ENCODE measurements at regions not wholly inside any gene's neighbourhood (a gene's known extent, or its start where the extent isn't known, plus 50 kb on each side); places are given as distances from the start of the nearest gene placed in this dataset.
"Not testable (repeated sequence)": the region's sequence is repeated elsewhere in the genome, so short reads cannot be mapped to it uniquely, and the experiment has no call there.

GRCh38 chr11:71638801-71639519 is 56.3 kb upstream of the KRTAP5-11 start:
- peak; percentile 67 for DNase-seq

DNA sequence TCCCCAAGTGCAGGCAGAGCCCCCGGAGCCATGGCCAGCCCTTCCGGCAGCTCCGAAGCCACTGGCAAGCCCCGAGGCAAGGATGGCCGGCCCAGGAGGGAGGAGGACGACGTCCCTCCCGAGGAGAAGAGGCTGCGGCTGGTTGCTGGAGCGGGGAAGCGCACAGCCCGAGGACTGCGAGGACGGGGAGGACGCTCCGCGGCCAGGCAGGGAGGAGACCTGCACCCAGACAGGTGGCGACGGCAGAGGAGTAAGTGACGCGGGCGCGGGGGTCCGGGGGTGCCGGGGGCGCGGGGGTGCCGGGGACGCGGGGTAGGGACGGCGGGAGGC is 56.8 kb upstream of the KRTAP5-11 start:
- not testable (repeated sequence) for DNase-seq

DNA sequence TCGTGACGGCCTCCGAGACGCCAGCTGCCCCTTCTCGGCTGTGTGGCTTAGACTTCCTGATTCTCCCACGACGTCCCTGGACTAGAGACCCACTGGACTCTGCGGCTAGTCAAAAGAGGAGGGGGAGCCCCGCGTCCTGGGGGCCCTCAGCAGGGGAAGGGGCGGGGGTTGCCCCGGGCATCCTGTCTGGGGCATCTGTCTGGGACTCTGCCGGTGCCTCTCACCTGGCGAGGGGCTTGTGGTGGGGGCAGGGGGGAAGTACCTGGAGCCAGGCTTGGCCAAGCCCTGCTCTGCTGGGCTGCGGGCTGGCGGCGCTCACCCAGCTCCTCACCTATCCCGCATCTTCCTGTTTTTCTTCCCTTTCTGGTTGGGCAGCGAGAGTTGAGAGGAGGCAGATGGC is 57.2 kb upstream of the KRTAP5-11 start:
- not testable (repeated sequence) for DNase-seq

GRCh38 chr11:71647078-71647477 is 64.4 kb upstream of the KRTAP5-11 start:
- DNase-seq, result not testable (repeated sequence)

GRCh38 chr11:71652998-71653397 is 70.3 kb upstream of the KRTAP5-11 start:
- DNase-seq, result not testable (repeated sequence)

DNA sequence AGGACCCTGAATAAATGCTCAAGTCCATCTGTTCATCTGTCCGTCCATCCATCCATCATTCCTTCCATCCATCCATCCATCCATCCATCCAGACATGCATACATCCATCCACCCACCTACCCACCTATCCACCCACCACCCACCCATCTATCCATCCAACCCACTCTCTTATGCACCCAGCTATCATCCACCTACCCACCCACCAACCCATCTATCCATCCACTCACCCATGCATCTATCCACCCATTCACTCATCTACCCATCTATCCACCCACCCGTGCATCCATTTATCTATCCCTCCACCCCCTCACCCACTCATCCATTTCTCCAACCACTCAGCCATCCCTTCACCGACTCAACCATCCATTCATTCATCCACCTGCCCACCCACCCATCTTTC is 71.7 kb upstream of the KRTAP5-11 start:
- DNase-seq, result not testable (repeated sequence)

DNA sequence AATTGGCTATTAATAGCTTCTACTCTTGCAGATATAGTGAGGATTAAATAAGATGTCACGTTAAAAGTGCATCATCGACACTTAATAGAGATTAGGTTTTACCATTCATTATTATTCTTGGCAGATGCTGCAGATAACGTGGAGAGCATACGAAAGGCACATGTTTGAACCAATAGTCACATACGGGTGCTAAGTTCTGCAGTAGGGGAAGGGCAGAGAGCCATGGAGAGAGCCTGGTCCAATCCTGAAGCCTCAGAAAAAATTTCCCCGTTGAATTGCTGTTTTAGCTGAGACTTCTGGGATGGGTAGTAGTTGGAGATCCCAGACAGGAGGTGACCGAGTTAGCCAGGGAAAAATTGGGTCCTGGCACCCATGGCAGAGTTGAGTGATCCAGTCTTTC is 72.4 kb upstream of the KRTAP5-11 start:
- not testable (repeated sequence) for DNase-seq

DNA sequence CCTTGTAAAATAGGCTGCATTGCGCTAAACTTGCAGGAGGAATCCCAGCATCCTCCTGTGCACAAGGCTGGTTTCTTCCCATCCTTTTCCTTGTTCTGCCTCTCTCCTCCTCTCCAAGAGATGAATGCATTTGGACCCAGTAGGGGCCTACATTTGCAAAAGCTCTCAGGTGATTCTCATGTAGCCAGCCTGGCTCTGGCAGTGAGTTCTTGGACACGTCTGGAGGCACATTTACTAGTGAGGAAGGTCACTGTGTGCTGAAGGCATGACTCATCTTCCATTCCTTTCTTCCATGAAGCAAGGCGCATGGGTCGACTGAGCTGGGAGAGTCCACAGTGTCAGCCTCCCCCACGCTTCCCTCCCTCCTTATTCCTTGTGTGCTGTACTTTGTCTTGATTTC is 73.8 kb upstream of the KRTAP5-11 start:
- DNase-seq, result not testable (repeated sequence)

DNA sequence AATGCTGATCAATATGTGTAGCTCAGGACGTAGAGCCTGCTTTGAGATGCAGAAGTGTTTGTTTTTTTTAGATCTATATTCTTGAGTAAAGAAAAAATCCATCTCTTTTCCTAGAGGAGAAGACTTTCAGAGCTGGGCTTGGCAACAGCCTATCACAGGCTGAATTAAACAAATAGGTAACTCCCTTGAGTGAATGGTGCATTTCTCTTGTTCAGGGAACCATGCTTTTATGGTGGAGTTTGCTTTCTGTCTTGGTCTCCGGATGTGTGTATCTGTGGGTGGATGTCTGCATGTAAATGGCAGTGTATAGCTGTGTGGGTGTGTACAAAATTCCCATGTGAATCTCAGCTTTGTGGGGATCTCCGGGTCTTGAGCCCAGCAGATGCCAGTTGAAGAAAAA is 82.3 kb upstream of the KRTAP5-11 start:
- not testable (repeated sequence) for DNase-seq

GRCh38 chr11:71698110-71698509 is 115.4 kb upstream of the KRTAP5-11 start:
- DNase-seq, result not testable (repeated sequence)

DNA sequence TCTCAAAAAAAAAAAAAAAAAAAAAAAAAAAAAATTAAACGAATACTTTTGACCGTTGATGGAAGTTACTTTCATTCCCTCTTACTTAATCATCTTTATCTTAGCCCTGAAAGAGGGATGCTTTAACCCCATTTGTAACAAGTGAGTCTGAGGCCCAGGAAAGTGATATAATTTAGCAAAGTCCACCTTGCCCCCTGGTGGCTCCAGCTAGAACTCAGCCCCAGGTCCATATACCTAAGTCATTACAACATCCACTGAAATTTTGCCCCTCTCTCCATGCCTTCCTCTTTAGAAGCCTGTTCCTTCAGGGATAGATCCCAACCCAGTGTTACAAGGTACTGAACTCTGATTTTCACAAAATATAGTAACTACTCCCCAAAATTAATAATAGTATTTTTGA is 116.3 kb upstream of the KRTAP5-11 start:
- not testable (repeated sequence) for DNase-seq

- DNase-seq, result not testable (repeated sequence)
Measured at GRCh38 chr11:71701435-71702291, 119.0 kb upstream of the KRTAP5-11 start.

DNA sequence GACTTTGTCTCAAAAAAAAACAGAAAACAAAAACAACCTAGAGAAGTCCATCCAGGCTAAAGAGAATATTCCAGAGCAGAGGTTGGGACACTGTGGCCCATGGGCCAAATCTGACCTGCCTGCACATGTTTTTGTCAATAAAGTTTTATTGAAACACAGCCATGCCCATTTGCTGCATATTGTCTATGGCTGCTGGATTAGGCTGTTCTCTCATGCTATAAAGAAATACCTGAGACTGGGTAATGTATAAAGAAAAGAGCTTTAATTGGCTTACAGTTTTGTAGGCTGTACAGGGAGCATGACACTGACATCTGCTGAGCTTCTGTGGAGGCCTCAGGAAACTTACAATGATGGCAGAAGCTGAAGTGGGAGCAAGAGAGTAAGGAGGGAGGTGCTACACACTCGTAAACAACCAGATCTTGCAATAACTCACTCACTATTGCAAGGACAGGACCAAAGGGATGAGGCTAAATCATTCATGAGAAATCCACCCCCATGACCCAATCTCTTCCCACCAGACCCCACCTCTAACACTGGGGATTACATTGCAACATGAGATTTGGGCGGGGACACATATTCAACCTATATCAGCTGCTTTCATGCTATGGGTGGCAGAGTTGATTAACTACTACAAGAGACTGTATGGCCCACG is 122.5 kb upstream of the KRTAP5-11 start:
- DNase-seq, result not testable (repeated sequence)

- DNase-seq, result not testable (repeated sequence)
Measured at GRCh38 chr11:71705738-71706432, 123.2 kb upstream of the KRTAP5-11 start.

- not testable (repeated sequence) for DNase-seq
Measured at GRCh38 chr11:71707083-71707482, 124.4 kb upstream of the KRTAP5-11 start.

- not testable (repeated sequence) for DNase-seq
Measured at GRCh38 chr11:71709541-71709940, 123.5 kb upstream of the DEFB108B start.

GRCh38 chr11:71710171-71710671 is 122.8 kb upstream of the DEFB108B start:
- DNase-seq, result not testable (repeated sequence)

- not testable (repeated sequence) for DNase-seq
Measured at GRCh38 chr11:71710701-71711385, 122.2 kb upstream of the DEFB108B start.

GRCh38 chr11:71712350-71712749 is 120.7 kb upstream of the DEFB108B start:
- not testable (repeated sequence) for DNase-seq

DNA sequence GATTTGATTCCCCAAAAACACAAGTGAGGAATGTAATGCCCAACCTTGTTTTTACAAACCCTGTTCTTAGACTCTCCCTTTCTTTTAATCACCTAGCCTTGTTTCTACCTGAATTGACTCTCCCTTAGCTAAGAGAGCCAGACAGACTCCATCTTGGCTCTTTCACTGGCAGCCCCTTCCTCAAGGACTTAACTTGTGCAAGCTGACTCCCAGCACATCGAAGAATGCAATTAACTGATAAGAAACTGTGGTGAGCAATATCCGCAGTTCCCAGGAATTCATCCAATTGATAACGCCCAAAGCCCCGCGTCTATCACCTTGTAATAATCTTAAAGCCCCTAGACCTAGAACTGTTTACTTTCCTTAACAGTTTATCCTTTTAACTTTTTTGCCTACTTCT is 120.2 kb upstream of the DEFB108B start:
- DNase-seq, result not testable (repeated sequence)

DNA sequence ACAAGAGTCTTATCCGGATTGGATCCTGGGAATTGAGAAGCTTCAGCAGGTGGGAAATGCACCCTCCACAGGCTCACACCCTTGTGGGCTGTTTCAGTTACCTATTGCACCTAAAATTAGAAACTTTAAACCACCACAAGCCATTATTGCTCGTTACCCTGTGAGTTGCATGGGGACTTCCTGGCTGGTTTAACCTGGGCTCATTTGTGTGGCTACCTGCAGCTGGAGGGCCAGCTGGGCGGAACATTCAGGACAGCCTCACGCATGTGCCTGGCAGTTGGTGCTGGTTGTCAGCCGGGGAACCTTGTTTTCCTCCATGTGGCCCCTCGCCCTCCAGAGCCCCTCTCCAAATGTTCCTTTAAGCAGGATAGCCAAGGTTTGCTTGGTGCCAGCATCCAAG is 118.5 kb upstream of the DEFB108B start:
- DNase-seq, result not testable (repeated sequence)

DNA sequence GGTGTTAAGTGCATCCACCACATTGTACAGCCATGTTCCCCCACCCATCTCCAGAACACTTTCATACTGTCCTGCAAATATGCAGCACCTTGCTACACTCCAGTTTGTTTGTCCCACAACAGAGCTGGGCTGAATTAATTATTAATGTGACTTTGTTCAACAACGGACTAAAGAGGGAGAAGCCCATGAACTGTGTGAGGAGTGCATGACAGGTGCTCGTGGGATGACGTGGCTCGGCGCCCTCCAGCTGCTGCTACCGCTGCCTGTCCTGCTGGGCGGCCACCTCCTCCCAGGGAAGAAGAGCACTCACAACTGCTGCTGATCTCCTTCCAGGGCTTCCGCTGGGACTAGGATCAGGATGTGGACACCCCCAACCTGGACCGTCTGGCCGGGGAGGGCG is 111.2 kb upstream of the DEFB108B start:
- DNase-seq, result not testable (repeated sequence)
